Middle frontal gyrus (tissue), 1 donor: ENCODE measurements at regions not wholly inside any gene's neighbourhood (a gene's known extent, or its start where the extent isn't known, plus 50 kb on each side); places are given as distances from the start of the nearest gene placed in this dataset.
"Not testable (repeated sequence)": the region's sequence is repeated elsewhere in the genome, so short reads cannot be mapped to it uniquely, and the experiment has no call there.

Experiments
- DNase-seq: peaks from one replicate; pipeline ENCODE4 v3.0.0-alpha.2; 2015; ENCODE audit warnings: low spot score; ENCODE audit errors: extremely low spot score

DNA sequence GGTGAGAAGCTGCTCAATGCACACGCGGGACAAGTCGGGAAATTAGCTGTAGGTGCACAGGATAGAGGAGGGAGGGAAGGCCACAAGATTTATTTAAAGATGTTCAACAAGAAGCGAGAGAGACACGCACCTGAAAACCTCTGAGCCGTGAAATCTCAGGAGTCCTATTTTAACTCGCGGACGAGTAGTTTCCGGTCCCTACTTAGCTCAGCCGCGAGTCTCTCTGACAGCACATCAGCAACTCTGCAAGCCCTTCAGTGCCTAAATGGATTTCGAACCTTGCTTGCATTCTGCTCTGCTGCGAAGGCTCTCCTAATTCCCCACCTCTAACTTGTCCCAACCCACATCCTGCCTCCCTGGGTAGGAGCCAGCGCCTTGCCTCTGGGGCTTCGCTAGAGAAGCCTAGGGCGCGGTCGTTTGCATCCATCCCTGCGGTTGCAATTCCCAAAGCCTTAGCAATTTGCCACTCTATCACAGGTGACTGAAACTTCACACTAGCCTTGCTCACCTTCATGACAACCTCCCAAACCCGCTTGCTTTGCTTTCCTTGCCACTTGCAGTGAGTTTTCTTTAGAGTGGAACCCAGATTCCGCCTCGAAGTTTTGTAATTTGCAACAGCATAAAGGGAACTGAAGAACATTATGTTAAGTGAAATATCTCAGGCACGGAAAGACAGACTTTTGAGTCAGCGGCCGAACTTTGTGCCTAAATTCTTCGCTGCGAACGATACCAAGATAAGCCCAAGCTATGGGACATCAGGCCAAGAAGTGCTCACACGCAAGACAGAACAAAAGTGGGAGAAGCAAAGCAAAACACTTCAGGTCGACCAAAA lies 202.8 kb downstream of the KDM5D start:
- DNase-seq, result no peak

DNA sequence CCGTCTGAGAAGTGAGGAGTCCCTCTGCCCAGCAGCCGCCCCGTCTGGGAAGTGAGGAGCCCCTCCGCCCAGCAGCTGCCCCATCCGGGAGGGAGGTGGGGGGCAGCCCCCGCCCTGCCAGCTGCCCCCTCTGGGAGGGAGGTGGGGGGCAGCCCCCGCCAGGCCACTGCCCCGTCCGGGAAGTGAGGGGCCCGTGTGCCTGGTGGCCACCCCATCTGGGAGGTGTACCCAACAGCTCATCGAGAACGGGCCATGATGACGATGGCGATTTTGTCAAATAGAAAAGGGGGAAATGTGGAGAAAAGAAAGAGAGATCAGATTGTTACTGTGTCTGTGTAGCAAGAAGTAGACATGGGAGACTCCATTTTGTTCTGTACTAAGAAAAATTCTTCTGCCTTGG lies 208.8 kb downstream of the KDM5D start:
- not testable (repeated sequence) for DNase-seq

DNA sequence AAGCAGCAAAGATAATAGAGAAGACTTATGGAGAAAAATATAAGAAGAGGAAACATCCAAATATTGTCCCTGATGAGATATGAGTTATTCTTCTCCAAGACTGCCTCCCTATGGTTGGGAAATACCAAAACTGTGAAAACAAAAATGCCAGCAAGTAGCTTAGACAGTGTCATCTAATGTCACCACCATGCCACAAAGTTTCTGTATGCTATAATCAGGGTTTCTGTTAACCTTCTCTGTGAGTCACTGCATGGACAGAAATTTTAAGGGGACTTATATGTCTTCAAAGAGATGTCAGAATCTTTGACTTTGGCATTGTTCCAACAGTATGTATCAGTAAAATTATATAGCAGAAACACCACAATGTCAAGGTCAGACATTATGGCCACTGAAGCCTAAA lies 222.6 kb downstream of the KDM5D start:
- DNase-seq, result no peak

DNA sequence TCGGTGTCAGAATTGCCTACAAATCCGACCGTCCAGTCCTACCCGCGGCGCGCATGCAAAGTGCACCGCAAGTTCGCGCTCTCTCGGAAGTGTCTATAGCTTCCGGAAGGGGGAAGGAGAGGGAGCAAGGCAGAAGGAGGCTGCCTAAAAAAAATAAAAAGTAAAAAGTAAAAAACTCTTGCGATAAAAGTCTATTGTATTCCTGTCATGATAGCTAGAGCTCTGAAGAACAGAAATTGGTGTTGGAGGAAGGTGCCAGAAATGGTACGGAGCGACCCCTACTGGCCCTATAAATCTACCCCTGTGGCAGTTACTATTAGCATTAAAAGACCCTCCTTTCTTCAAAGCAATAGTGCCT lies 241.5 kb downstream of the KDM5D start:
- DNase-seq, result no peak

DNA sequence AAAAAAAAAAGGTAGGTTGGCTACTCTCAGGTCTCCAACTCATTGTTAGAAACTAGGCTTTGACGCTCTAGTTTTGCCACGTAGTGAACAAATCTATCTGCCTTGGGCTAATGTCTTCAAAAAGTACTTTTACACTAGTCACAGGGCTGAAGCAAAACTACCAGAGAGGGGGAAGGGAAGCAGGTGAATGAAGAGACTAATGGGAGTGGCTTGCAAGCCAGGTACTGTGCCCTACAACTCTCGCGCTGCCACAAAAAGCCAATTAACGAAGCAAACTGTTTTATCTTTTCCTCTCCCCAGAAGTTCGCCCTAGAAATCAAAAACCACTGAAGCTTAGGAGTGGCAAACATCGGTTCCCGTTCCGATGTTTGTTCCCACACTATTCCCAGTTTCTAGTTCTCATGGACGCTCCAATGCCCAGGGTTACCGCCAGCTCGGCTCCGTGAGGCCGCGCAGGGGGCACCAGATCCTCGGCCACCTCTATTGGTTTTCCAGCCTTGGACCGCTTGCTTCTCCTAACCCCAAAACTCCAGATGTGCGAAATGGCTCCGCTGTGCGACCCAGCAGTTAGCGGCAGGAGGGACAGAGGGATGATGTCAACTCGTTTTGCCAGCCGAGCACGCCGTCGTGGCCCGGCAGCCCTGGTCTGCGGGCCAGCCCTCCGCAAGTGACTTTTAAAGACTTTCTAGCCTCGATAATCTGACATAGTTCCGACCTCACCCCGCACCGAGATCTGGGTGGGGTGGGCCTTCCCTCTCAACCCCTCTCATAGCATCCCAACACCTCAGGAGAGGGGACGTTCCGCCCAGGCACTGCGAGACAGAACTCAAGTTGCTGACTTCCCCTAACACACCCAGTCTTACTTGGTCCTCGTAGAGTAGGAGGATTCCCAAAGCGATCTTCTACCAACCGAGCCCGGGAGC lies 242.1 kb downstream of the KDM5D start:
- DNase-seq, result no peak

DNA sequence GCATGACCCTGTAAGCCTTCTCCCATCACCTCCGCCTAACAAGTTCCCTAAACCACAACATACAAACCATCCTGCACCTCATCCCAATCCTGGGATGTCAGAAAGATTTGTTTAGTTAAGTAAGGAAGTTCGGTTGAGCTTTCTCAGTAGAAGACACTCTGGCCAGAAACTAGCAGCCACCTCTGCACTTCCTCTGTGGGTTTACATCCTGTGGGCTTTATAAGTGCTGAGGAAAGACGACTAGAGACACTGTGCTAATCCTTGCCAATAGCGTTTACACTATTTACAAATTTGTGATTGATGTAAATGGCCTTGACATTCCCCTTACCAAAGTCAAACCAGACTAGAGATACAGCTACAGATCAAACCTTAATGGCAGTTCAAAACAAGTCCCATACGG lies 246.0 kb downstream of the KDM5D start:
- DNase-seq, result no peak

DNA sequence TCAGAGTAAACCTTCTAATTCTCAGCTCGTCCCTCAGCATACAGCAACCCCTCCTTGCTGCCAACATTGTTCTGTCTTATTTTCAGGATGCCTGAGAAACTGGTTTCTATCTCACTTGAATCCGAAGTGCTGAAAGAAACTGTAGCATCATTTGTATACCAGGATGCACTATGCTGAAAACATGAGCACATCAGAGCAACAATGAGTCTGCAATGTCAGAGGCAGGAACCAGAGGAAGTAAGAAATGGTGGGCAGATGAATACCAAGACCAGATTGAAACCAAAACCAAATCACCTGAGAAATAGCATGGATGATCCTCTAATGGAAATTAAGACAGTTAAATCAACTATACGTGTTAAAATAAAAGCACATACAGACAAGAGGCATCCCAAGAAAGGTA lies 257.0 kb downstream of the KDM5D start:
- no peak for DNase-seq

DNA sequence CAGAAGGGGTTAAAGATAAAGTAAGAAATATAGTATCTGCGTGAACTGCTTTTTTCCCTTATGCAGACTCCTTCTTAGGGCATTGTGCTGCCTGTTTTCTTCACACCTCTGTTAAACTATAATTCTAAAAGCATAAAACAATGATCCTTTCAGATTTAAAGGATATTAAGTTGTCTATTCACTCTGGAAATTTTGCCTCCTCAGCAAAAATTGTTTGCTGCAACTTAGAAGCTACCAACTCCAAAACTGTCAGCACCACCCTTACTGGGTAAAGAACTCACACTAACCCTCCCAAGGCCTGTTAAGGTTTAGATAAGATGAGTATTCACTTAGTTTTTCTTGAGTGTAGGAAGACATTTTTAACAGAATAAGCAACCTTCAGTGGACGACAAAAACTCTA lies 259.5 kb downstream of the KDM5D start:
- DNase-seq, result no peak

DNA sequence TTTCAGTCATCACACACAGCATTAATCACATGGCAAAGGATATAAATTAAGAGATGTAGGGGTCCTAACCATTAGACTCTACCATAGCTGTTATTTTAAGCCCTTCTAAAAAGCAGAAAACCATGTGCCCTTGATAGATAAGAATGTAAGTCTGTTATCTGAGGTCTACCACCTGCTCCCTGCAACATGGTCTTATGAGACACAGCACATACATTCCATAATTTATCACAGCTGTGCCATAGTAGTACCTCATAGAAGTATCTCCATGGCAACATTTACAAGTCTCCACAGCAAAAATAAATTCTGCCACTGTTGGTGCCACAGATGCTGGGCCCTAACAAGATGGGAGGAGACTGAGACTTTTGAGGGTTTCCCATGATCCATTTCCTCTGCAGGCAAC lies 265.4 kb downstream of the KDM5D start:
- DNase-seq, result no peak

DNA sequence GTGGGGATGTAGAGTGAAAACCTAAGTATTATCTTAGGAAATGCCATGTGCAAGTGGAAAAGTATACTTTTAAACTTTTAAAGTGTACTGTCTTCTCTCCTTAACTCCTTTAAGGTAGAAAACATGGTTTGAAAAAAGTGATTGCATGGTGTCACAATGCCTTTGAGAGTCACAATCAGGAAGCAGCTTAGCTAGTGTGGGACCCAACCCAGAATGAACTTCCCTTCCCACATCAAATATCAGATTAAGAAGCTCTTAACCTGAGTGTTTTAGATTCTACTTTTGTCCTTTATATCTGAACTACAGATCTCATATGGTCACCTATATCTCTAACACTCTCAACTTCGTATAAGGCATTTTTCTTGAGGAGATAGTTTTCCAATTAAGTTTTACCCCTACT lies 266.6 kb downstream of the KDM5D start:
- no peak for DNase-seq

DNA sequence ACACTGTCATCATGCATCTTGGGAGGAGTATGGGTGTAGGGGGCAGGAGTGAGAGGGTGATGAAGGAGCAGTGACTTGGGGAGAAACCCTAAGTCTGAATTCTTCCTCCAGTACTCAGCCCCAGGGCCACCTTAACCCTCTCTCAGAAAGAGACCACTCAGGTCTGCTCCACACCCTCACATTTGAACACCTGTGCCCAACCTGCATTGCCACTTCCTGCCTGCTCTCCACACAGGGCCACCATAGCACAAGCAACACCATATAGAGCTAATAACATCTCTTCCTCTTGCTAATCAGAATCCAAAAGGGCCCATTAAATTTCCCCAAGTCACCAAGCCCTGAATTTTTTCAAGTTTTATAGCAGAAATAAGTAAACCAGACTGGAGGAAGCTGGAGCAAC lies 278.7 kb downstream of the KDM5D start:
- DNase-seq, result no peak

DNA sequence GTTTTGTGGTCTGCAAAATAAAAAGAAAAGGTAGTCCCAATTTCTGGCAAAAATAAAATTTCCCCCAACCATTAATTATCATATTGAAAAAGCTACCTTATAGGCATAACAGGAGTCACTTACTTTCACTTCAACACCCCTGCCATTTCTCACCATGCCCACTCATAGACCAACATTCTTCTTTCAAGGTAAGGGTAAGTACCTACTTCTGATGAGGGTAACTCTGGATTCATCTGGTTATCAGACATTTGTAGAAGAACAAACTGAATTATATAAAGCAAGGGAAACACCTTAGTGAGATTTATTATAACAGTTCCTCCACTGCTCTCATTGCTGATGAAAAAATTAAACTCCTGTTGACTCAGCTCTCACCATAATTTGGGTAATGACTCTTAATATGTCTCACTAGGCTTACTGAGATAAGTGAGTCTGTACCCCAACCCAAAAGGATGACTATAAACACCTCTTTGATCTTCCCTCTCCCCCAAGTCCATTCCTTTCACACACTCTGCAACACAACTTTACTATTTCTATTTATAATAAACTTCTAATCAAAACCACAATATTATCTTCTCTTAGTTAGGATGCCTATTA lies 287.6 kb downstream of the KDM5D start:
- no peak for DNase-seq

DNA sequence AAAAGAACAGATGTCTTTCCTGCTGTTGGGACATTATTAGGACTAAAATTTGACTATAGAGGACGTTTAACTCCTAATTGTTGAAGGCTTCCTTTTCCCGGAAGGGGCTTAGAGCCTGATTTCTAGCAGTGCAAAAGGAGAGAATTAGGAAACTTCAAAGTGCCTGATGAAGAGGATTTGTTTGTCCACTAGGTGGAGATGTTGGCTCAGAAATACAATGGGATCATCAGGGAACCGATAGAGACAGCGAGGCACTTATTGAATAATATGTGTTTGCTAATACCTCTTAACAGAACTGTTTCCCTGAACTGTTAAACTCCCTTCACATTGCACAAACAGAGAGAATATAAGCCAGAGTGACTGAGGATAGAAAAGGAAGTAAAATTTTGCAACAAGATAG lies 311.5 kb downstream of the KDM5D start:
- no peak for DNase-seq

DNA sequence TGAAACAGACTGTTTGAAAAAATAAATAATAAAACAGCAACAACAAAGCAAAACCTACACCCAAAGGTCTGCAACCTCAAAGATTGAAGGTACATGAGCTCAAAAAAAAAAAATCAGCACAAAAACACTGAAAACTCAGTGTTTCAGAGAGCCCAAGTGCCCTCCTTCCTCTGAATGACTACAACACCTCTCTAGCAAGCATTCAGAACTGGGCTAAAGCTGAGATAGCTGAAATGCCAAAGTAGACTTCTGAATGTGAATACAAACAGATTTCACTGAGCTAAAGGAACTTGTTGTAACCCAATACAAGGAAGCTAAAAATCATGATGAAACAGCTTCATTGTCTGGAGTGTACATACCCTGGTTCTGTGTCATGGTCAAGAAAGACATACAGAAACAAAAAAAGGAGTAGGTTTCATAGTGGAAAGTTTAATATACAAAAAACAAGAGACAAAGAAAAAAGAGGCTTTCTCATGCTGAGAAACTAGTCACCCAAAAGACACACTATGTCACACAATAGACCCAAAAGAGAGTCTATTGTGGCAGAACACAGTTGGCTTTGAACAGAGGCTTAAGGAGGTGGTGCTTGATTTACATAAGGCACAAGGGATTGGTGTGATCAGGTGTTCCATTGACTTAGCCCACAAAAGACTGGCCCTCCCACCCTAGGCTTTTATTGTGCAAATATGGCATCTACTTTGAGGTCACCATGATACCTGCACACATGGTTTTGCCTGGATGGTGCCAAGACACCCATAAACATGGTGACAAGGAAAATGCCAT lies 316.6 kb downstream of the KDM5D start:
- DNase-seq, result no peak

DNA sequence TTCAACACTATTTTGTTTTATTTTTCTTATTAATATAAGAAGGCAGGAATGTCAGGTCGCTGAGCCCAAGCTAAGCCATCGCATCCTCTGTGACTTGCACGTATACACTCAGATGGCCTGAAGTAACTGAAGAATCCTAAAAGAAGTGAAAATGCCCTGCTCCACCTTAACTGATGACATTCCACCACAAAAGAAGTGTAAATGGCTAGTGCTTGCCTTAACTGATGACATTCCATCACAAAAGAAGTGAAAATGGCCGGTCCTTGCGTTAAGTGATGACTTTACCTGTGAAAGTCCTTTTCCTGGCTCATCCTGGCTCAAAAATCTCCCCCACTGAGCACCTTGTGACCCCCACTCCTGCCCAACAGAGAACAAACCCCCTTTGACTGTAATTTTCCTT lies 317.3 kb downstream of the KDM5D start:
- not testable (repeated sequence) for DNase-seq

DNA sequence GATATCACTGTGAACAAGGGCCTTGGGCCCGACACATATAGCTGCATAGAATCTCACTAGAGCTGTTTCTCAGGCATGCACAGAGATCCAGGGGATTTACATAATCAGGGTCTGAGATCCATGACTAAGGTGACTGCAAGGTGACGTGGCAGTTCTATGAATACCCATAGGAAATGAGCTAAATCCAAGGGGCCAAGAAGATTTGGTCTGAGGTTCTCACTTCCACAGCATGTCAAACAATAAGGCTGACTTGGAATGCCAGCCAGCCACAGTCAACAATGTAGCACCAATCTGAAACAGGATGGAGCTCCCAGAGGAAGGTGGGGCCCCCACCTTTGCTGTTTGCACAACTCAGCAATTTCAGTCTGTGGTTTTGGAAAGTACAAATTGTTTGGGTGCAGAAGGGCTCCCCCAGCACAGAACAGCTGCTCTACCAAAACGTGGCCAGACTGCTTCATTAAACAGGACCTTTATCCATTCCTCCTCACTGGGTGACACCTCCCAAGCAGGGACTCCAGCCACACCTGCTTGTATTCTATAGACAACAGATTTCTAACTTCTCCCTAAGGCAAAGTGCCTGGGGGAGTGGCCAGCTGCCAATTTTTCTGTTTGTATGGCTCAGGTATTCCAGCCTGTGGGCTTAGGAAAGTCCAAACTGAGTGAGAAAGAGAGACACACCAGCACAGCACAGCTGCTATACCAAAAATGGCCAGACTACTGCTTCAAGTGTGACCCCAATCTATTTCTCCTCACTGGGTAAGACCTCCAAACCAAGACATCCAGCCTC lies 333.4 kb downstream of the KDM5D start:
- no peak for DNase-seq

DNA sequence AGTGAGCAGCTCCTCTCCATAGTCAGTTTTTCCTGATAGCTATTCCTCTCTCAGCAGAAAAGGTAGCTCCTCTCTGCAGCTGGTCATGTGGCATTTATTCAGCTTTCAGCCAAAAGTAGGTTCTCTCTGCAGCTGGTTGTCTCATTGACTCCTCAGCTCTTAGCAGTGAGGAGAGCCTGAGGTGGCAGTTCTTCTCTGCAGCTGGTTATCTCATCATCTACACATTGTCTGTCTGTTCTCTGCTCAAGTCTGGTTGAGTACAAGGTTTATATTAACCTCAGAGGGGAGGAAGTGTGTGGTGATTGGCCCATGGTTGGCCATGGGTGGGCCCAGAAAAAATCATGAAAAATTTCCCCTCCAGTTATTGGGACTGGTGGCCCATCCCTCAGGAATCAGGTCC lies 338.3 kb downstream of the KDM5D start:
- no peak for DNase-seq

DNA sequence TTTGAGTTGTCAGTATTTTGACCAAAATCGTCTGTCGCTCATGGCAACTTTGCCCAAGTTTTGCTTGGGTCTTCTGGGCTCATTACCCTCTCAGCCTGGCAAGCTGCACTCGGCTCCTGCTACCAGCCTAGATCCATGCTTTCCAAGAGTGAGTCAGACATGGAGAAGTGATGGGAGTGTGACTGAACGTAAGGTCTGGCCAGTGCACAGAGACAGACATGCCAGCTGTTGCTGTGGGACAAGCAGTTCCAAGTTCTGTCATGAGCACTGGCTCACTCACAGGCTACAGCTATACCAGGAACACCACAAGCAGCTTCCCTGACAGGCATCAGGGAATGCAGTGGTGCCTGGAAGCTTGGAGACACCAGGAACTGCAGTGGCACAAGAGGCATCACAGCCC lies 338.9 kb downstream of the KDM5D start:
- DNase-seq, result no peak

DNA sequence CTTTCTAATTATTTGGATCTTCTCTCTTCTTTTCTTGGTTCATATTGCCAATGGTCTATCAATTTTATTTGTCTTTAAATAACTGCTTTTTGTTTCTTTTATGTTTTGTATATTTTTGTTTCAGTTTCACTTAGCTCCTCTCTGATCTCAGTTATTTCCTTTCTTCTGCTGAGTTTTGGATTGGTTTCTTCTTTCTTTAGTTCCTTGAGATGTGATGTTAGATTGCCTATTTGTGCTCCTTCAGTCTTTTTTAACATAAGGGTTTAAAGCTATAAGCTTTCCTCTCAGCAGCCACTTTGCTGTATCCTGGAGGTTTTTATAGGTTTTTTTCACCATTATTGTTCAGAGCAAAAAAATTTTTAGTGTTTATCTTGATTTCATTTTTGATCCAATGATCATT lies 351.6 kb downstream of the KDM5D start:
- no peak for DNase-seq

DNA sequence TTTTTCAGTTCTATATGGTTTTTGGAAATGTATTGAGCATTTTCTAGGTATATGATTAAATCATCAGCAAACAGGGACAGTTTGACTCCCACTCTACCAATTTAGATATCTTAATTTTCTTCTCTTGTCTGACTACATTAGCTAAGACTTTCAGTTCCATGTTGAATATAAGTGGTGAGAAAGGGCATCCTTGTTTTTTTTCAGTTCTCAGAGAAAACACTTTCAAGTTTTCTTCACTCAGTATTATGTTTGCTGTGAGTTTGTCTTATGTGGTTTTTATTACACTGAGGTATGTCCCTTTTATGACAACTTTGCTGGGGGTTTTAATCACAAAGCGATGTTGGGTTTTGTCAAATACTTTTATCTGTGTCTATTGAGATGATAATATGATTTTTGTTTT lies 352.6 kb downstream of the KDM5D start:
- DNase-seq, result no peak

DNA sequence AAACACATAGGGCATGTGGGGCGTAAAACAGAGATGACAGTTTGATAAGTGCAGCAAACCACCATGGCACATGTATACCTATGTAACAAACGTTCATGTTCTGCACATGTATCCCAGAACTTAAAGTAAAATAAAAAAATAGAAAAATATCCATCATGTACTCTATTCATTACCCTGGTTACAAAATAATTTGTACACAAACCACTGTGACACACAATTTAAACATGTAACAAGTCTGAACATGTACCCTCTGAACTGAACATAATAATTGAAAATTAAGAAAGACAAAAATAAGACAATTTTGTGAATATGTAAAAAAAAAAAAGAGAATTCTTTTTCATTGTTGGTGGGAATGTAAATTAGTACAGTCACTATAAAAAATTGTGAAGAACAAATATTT lies 379.2 kb downstream of the KDM5D start:
- no peak for DNase-seq
